HCT116 (cell line): ENCODE measurements at regions not wholly inside any gene's neighbourhood (a gene's known extent, or its start where the extent isn't known, plus 50 kb on each side); places are given as distances from the start of the nearest gene placed in this dataset.

Experiments
- ATAC-seq: fragments of 200-7000 bp; cut with Tn5 transposase; 2 replicates; pipeline ENCODE4 v1.9.1; 2020; ENCODE audit warnings: mild to moderate bottlenecking, moderate library complexity
- BruUV-seq: library from RNA; stranded (reverse); fragments of 400-500 nt; replicated peaks from 2 replicates; lab custom pipeline; 2021; lab: Mats Ljungman, UMichigan
- CTCF ChIA-PET: fragments of 300-600 bp; sonication (Branson Sonifier 250); formaldehyde crosslinking; loops from one replicate; lab custom pipeline; 2021; ENCODE audit warnings: antibody characterized with exemption; lab: Charles Lee
- POLR2A ChIA-PET: fragments of 300-600, 350-600 bp; sonication (Branson Sonifier 250); formaldehyde crosslinking; loops from one replicate; lab custom pipeline; 2021; ENCODE audit warnings: antibody characterized with exemption; lab: Charles Lee
- RAD21 ChIA-PET, 2 experiments: fragments of 300-600 bp; sonication (Branson Sonifier 250); formaldehyde crosslinking; loops; one replicate each; lab custom pipeline; 2023; ENCODE audit warnings: low total read pairs in 2 of 2; ENCODE audit not compliant: uncharacterized antibody in 2 of 2, unreplicated experiment in 2 of 2, low non-redundant PET in 1 of 2; lab: Charles Lee
- DNase-seq: peaks from one replicate; pipeline ENCODE4 v3.0.0-alpha.2; 2010; ENCODE audit warnings: low read depth, low spot score
- H2AFZ ChIP-seq: fragments of 200-600 bp; shearing (Covaris generic), sonication (generic); 2 replicates; pipeline ENCODE4 v1.6.1; 2017; ENCODE audit warnings: low read depth, mixed run types, mixed read lengths, antibody characterized with exemption, low read length; ENCODE audit not compliant: poor library complexity, severe bottlenecking
- H3K27ac ChIP-seq: 2 replicates; pipeline ENCODE4 v1.5.1; 2012; ENCODE audit warnings: low read depth, low read length
- H3K27me3 ChIP-seq: fragments of 200-600 bp; sonication (generic); 2 replicates; pipeline ENCODE4 v1.6.1; 2016; ENCODE audit warnings: mixed run types, low read length, mixed read lengths; ENCODE audit not compliant: insufficient read depth
- H3K36me3 ChIP-seq, 2 experiments: fragments of 200-500 bp in 1 of 2; fragments of 200-600 bp in 1 of 2; sonication (Bioruptor generic) in 1 of 2; sonication (generic) in 1 of 2; 2 replicates each; pipeline versions ENCODE4 v1.5.1 to v1.6.1; 2014 to 2016; ENCODE audit warnings: low read length in 2 of 2, inconsistent platforms in 1 of 2, mixed read lengths in 1 of 2, mixed run types in 1 of 2; ENCODE audit not compliant: insufficient read depth in 2 of 2, control insufficient read depth in 1 of 2
- H3K4me1 ChIP-seq, 2 experiments: fragments of 200-600 bp in 1 of 2; sonication (generic) in 1 of 2; 2 replicates each; pipeline versions ENCODE4 v1.5.1 to v1.6.1; 2012 to 2017; ENCODE audit warnings: low read length in 2 of 2, inconsistent platforms in 1 of 2, mild to moderate bottlenecking in 1 of 2, mixed read lengths in 1 of 2, mixed run types in 1 of 2, moderate library complexity in 1 of 2; ENCODE audit not compliant: insufficient read depth in 2 of 2, control insufficient read depth in 1 of 2
- H3K4me2 ChIP-seq: fragments of 200-600 bp; sonication (generic); 2 replicates; pipeline ENCODE4 v1.6.1; 2017; ENCODE audit warnings: mixed run types, low read length, mixed read lengths
- H3K4me3 ChIP-seq, 2 experiments: fragments of 200-600 bp in 1 of 2; sonication (generic) in 1 of 2; replicated peaks in 1 of 2; 2 replicates each; pipeline ENCODE4 v1.5.1; 2011 to 2016; ENCODE audit warnings: low read length in 2 of 2, control low read depth in 1 of 2, low read depth in 1 of 2, mild to moderate bottlenecking in 1 of 2, mixed read lengths in 1 of 2, mixed run types in 1 of 2
- H3K79me2 ChIP-seq: fragments of 200-600 bp; sonication (generic); 2 replicates; pipeline ENCODE4 v1.6.1; 2017; ENCODE audit warnings: mild to moderate bottlenecking, mixed run types, low read length, moderate library complexity, mixed read lengths; ENCODE audit not compliant: insufficient read depth
- H3K9ac ChIP-seq: fragments of 200-600 bp; sonication (generic); 2 replicates; pipeline ENCODE4 v1.6.1; 2016; ENCODE audit warnings: low read length, mixed read lengths
- H3K9me2 ChIP-seq: fragments of 200-600 bp; sonication (generic), shearing (Covaris generic); 2 replicates; pipeline ENCODE4 v1.6.1; 2017; ENCODE audit warnings: mixed run types, mild to moderate bottlenecking, moderate library complexity; ENCODE audit not compliant: insufficient read depth
- H3K9me3 ChIP-seq, 2 experiments: fragments of 200-500 bp in 1 of 2; fragments of 200-600 bp in 1 of 2; sonication (Bioruptor generic) in 1 of 2; sonication (generic) in 1 of 2; 2 replicates each; pipeline ENCODE4 v1.6.1; 2014 to 2017; ENCODE audit warnings: low read length in 2 of 2, mixed read lengths in 2 of 2, inconsistent platforms in 1 of 2, low read depth in 1 of 2, mild to moderate bottlenecking in 1 of 2, mixed run types in 1 of 2, moderate library complexity in 1 of 2; ENCODE audit not compliant: control insufficient read depth in 1 of 2, insufficient read depth in 1 of 2
- H4K20me1 ChIP-seq: fragments of 200-600 bp; sonication (generic), shearing (Covaris generic); 2 replicates; pipeline ENCODE4 v1.6.1; 2017; ENCODE audit warnings: mixed run types, mild to moderate bottlenecking, moderate library complexity; ENCODE audit not compliant: insufficient read depth
- EGR1 ChIP-seq: IDR thresholded peaks from 2 replicates; pipeline ENCODE4 v1.6.1; 2012; ENCODE audit warnings: low read depth
- ELF1 ChIP-seq: IDR thresholded peaks from 2 replicates; pipeline ENCODE4 v1.6.1; 2012; ENCODE audit warnings: low read depth, borderline replicate concordance
- EZH2phosphoT487 ChIP-seq: fragments of 200-600 bp; IDR thresholded peaks from 2 replicates; pipeline ENCODE4 v1.6.1; 2018; ENCODE audit warnings: antibody characterized with exemption, borderline replicate concordance
- JUND ChIP-seq: IDR thresholded peaks from 2 replicates; pipeline ENCODE4 v1.6.1; 2012
- POLR2A ChIP-seq: IDR thresholded peaks from 2 replicates; pipeline ENCODE4 v1.7.0; 2011; ENCODE audit warnings: borderline replicate concordance; ENCODE audit not compliant: insufficient read depth, insufficient read length; ENCODE audit errors: extremely low read depth
- RAD21 ChIP-seq: IDR thresholded peaks from 2 replicates; pipeline ENCODE4 v1.6.1; 2012; ENCODE audit warnings: low read depth, mild to moderate bottlenecking
- SIN3A ChIP-seq: IDR thresholded peaks from 2 replicates; pipeline ENCODE4 v1.6.1; 2012; ENCODE audit warnings: low read depth
- SP1 ChIP-seq: IDR thresholded peaks from 2 replicates; pipeline ENCODE4 v1.6.1; 2012; ENCODE audit warnings: low read depth
- SRF ChIP-seq: IDR thresholded peaks from 2 replicates; pipeline ENCODE4 v1.6.1; 2012; ENCODE audit warnings: low read depth
- YY1 ChIP-seq: IDR thresholded peaks from 2 replicates; pipeline ENCODE4 v1.6.1; 2011; ENCODE audit warnings: low read length, low read depth, moderate library complexity, mild to moderate bottlenecking; ENCODE audit not compliant: insufficient replicate concordance; ENCODE audit errors: extremely low read depth
- intact Hi-C: fragments of 100-400 bp; cut with micrococcal nuclease; formaldehyde crosslinking; loops from 2 replicates; pipeline ENCODE4 v1.10.0; 2022
- TF ChIP-seq, protein P1 (sequence below): IDR thresholded peaks from 2 replicates; pipeline ENCODE4 v1.6.1; 2012
- TF ChIP-seq, protein P2 (sequence below), 3 experiments: fragments of 200-600 bp in 1 of 3; sonication (generic) in 1 of 3; IDR thresholded peaks in 2 of 3; conservative IDR thresholded peaks in 1 of 3; 2 replicates each; pipeline ENCODE4 v1.5.1; 2012 to 2017; ENCODE audit warnings: low read depth in 2 of 3, low read length in 2 of 3, antibody characterized with exemption in 1 of 3, borderline replicate concordance in 1 of 3, control low read depth in 1 of 3, mild to moderate bottlenecking in 1 of 3, mixed read lengths in 1 of 3, mixed run types in 1 of 3, moderate library complexity in 1 of 3; ENCODE audit not compliant: insufficient read depth in 1 of 3
- TF ChIP-seq, protein P3 (sequence below): IDR thresholded peaks from 2 replicates; pipeline ENCODE4 v1.6.1; 2012; ENCODE audit warnings: low read depth
- TF ChIP-seq, protein P4 (sequence below): IDR thresholded peaks from 2 replicates; pipeline ENCODE4 v1.6.1; 2012

DNA sequence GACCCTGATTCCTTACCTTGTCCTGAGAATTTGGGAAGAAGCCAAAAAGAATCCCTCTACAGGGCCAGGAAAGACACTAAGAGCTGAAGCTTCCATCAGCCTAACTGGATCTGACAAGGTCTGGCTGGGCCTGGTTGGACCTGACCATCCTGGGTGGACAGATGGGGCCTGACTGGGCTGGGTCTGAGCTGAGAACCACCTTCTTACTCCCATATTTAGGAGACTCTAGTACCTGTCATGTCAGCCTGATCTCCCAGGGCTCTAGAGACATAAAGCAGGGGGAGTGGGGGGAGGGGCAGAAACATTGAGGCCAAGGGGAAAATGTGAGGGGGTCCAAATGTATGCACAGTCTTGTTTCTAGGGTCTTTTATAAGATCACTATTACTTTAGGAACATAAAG is 129.9 kb downstream of the BUD13 start:
- no peaks in the 10 kb centered on the region for H3K79me2 ChIP-seq
- peaks cover 18% of the 10 kb centered on the region for H3K27me3 ChIP-seq
- no peak overlapping the region for H3K4me3 ChIP-seq
- H3K36me3 ChIP-seq: no peaks in the 10 kb centered on the region
- TF ChIP-seq EZH2phosphoT487: no peak
- TF ChIP-seq SIN3A: no peak
- TF ChIP-seq, protein P1, sequence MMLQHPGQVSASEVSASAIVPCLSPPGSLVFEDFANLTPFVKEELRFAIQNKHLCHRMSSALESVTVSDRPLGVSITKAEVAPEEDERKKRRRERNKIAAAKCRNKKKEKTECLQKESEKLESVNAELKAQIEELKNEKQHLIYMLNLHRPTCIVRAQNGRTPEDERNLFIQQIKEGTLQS: no peak
- no peak for TF ChIP-seq JUND
- no peak for TF ChIP-seq YY1
- TF ChIP-seq ELF1: no peak
- TF ChIP-seq, protein P2, sequence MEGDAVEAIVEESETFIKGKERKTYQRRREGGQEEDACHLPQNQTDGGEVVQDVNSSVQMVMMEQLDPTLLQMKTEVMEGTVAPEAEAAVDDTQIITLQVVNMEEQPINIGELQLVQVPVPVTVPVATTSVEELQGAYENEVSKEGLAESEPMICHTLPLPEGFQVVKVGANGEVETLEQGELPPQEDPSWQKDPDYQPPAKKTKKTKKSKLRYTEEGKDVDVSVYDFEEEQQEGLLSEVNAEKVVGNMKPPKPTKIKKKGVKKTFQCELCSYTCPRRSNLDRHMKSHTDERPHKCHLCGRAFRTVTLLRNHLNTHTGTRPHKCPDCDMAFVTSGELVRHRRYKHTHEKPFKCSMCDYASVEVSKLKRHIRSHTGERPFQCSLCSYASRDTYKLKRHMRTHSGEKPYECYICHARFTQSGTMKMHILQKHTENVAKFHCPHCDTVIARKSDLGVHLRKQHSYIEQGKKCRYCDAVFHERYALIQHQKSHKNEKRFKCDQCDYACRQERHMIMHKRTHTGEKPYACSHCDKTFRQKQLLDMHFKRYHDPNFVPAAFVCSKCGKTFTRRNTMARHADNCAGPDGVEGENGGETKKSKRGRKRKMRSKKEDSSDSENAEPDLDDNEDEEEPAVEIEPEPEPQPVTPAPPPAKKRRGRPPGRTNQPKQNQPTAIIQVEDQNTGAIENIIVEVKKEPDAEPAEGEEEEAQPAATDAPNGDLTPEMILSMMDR (IDR thresholded peaks at IDR 0.05 in 2 of 3, conservative IDR thresholded peaks at IDR 0.05 in 1 of 3; ENCODE audit: borderline replicate concordance in 1 of 3, insufficient read depth in 1 of 3, low read depth in 2 of 3, low read length in 2 of 3): no peak
- TF ChIP-seq, protein P3, sequence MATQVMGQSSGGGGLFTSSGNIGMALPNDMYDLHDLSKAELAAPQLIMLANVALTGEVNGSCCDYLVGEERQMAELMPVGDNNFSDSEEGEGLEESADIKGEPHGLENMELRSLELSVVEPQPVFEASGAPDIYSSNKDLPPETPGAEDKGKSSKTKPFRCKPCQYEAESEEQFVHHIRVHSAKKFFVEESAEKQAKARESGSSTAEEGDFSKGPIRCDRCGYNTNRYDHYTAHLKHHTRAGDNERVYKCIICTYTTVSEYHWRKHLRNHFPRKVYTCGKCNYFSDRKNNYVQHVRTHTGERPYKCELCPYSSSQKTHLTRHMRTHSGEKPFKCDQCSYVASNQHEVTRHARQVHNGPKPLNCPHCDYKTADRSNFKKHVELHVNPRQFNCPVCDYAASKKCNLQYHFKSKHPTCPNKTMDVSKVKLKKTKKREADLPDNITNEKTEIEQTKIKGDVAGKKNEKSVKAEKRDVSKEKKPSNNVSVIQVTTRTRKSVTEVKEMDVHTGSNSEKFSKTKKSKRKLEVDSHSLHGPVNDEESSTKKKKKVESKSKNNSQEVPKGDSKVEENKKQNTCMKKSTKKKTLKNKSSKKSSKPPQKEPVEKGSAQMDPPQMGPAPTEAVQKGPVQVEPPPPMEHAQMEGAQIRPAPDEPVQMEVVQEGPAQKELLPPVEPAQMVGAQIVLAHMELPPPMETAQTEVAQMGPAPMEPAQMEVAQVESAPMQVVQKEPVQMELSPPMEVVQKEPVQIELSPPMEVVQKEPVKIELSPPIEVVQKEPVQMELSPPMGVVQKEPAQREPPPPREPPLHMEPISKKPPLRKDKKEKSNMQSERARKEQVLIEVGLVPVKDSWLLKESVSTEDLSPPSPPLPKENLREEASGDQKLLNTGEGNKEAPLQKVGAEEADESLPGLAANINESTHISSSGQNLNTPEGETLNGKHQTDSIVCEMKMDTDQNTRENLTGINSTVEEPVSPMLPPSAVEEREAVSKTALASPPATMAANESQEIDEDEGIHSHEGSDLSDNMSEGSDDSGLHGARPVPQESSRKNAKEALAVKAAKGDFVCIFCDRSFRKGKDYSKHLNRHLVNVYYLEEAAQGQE: no peak
- TF ChIP-seq POLR2A: no peak
- TF ChIP-seq EGR1: no peak
- TF ChIP-seq RAD21: no peak
- TF ChIP-seq, protein P4, sequence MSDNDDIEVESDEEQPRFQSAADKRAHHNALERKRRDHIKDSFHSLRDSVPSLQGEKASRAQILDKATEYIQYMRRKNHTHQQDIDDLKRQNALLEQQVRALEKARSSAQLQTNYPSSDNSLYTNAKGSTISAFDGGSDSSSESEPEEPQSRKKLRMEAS: no peak
- TF ChIP-seq SP1: no peak
- TF ChIP-seq SRF: no peak
- ATAC-seq (no peak), DNase-seq (no peak)
- POLR2A ChIA-PET: no interaction called here
- no peak overlapping the region for H3K27ac ChIP-seq
- RAD21 ChIA-PET: no interaction called here
- intact Hi-C loops: loop anchor here (10.0 kb wide), 1 partner anchor 428 kb away; no protein-coding TSS in a partner anchor
- no peaks in the 10 kb centered on the region for H3K9me3 ChIP-seq
- no peak overlapping the region for H2AFZ ChIP-seq
- no peaks in the 10 kb centered on the region for H4K20me1 ChIP-seq
- H3K4me1 ChIP-seq: no peaks in the 10 kb centered on the region
- BruUV-seq: no TSS peak
- no peak overlapping the region for H3K9ac ChIP-seq
- no peak overlapping the region for H3K4me2 ChIP-seq
- no peaks in the 10 kb centered on the region for H3K9me2 ChIP-seq
- CTCF ChIA-PET: interaction anchor here (1.0 to 2.8 kb wide), 6 partner anchors 10 to 426 kb away, joined by 3 to 38 read pairs (median 9); no protein-coding TSS in a partner anchor
